GM18951 (cell line): ENCODE measurements at regions not wholly inside any gene's neighbourhood (a gene's known extent, or its start where the extent isn't known, plus 50 kb on each side); places are given as distances from the start of the nearest gene placed in this dataset.
"Not testable (repeated sequence)": the region's sequence is repeated elsewhere in the genome, so short reads cannot be mapped to it uniquely, and the experiment has no call there.

Source experiments
- POLR2A ChIP-seq: IDR thresholded peaks from 4 replicates; pipeline ENCODE4 v1.6.1; 2011; ENCODE audit warnings: mild to moderate bottlenecking; ENCODE audit not compliant: insufficient read length, insufficient read depth; ENCODE audit errors: extremely low read depth
- in situ Hi-C: fragments of 300-500 bp; cut with MboI; formaldehyde crosslinking; loops from one replicate; pipeline ENCODE4 v1.12.0; 2022; ENCODE audit warnings: low sequenced_read_pairs, mixed read lengths, inconsistent platforms; ENCODE audit not compliant: unreplicated experiment

GRCh38 chr4:77451530-77451929 lies 154.1 kb upstream of the CXCL13 start:
- in situ Hi-C loops, result no loop called here
- TF ChIP-seq POLR2A, result no peak

- in situ Hi-C loops, result not testable (repeated sequence)
Measured at GRCh38 chr4:77452117-77452516, 153.5 kb upstream of the CXCL13 start.

GRCh38 chr4:77453911-77454310 lies 151.7 kb upstream of the CXCL13 start:
- TF ChIP-seq POLR2A, result no peak
- in situ Hi-C loops, result no loop called here

- in situ Hi-C loops, result no loop called here
- no peak for TF ChIP-seq POLR2A
Measured at GRCh38 chr4:77454858-77455257, 150.8 kb upstream of the CXCL13 start.

DNA sequence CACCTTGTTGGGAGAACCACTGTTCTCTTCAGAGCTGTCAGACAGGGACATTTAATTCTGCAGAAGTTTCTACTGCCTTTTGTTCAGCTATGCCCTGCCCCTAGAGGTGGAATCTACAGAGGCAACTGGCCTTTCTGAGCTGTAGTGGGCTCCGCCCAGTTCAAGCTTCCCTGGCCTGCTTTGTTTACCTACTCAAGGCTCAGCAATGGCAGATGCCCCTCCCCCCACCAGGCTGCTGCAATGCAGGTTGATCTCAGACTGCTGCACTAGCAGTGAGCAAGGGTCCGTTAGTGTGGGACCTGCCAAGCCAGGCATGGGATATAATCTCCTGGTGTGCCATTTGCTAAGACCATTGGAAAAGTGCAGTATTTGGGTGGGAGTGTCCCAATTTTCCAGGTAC lies 141.5 kb upstream of the CXCL13 start:
- in situ Hi-C loops, result not testable (repeated sequence)

- in situ Hi-C loops, result no loop called here
Measured at GRCh38 chr4:77465271-77465670, 140.3 kb upstream of the CXCL13 start.

DNA sequence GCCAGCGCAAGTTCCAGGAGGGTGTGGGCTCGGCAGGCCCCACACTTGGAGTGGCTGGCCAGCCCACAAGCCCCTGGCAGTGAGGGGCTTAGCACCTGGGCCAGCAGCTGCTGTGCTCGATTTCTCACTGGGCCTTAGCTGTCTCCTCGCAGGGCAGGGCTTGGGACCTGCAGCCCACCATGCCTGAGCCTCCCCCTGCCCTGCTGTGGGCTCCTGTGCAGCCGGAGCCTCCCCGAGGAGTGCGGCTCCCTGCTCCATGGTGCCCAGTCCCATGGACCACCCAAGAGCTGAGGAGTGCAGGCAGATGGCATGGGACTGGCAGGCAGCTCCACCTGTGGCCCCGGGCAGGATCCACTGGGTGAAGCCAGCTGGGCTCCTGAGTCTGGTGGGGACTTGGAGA lies 139.2 kb upstream of the CXCL13 start:
- TF ChIP-seq POLR2A, result no peak
- in situ Hi-C loops, result no loop called here

More at GRCh38 chr4:77465271-77465670, 140.3 kb upstream of the CXCL13 start:
- no peak for TF ChIP-seq POLR2A

DNA sequence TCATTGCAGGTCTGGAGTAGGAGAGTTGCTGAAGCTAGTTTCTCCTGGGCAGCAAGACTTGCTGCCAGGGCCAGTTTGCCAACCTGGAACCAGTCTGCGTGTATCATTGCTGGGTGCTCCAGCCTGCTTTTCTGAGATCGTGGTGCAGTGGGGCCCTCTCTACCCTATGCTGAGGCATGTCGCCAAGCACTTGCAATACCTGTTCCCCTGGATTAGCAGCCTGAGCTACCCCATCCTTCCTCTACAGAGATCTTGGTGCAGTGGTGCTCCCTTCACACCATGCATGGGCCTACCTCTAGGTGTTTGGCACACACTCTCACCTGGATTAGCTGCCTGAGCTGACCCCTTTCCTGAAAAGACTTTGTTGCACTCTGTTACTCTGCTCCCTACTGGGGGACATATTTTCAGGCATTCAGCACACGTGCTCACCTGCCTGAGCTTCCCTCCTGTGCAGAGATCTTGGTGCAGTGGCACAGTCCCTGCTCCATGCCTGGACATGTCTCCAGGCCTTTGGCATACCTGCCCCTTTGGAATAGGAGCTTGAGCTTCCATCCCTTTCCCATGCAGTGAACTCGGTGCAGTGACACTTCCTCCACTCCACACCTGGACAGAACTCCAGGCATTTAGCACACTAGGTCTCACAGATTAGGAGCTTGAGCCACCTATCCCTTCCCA lies 133.7 kb upstream of the CXCL13 start:
- TF ChIP-seq POLR2A, result no peak
- in situ Hi-C loops, result no loop called here

DNA sequence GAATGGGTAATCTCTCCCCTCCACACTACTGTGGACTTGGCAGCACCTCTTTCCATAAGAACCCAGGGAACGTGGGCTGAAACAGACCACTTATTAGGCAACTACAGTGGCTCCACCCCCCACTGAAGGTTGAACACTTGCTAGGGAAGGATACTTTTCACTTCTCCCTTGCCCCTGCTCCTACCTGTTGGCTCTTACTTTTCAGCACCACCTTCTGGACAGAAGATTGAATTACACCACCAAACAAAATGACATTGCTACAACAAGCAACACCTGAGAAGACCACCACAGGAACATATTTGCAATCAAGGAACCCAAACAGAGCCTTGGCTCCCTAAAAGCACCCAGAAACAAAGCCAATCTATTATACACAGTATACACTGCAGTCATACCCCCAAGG lies 132.1 kb upstream of the CXCL13 start:
- no peak for TF ChIP-seq POLR2A

DNA sequence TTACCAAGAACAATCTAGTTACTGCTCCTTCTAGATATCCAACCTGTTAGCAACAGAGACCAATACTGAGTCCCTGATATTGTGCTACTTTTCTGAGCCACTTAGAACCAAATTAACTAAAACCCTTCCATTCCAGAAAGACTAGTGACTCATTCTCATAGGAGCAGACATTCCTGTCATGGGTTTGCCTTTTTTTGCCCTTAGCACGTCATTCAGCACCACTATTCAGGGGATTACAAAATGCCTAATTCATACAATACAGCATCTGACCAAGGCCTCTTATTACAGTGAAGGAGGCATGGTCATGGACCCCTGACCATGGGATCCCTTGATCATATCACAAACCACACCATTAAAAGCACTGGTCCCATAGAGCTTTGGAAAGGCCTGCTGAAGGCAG lies 123.8 kb upstream of the CXCL13 start:
- in situ Hi-C loops, result no loop called here
- TF ChIP-seq POLR2A, result no peak

More for the DNA sequence above, 132.1 kb upstream of the CXCL13 start:
- in situ Hi-C loops, result no loop called here

DNA sequence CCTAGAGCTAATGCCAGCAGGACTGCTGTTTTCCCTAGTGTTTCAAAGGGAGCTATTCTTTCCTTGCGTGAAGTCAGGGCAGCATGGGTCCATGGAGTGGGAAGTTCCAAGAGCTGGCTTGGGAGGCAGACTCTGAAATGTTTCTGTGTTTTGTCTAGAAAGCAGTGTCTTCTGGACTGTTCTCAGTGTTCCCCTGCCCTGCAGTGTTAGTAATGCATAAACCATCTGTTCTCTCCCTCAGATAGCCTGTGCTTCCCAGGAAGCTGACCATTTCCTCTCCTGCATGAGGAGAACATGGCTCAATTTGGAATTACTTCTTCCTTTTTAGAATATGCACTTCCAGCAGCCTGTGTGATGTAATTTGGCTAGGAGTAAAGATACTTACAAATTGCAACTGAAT lies 116.7 kb upstream of the CXCL13 start:
- no peak for TF ChIP-seq POLR2A
- in situ Hi-C loops, result no loop called here

GRCh38 chr4:77493120-77493752 lies 112.4 kb upstream of the CXCL13 start:
- in situ Hi-C loops, result no loop called here
- no peak for TF ChIP-seq POLR2A

GRCh38 chr4:77493829-77494551 lies 111.6 kb upstream of the CXCL13 start:
- in situ Hi-C loops, result no loop called here
- TF ChIP-seq POLR2A, result no peak

- in situ Hi-C loops, result no loop called here
- no peak for TF ChIP-seq POLR2A
Measured at GRCh38 chr4:77496457-77496856, 109.2 kb upstream of the CXCL13 start.
